GM19035 (cell line): ENCODE measurements at regions not wholly inside any gene's neighbourhood (a gene's known extent, or its start where the extent isn't known, plus 50 kb on each side); places are given as distances from the start of the nearest gene placed in this dataset.

Experiments used
- ATAC-seq: cut with Tn5 transposase; IDR thresholded peaks from one replicate; pipeline ENCODE4 v1.9.1; 2021; ENCODE audit not compliant: unreplicated experiment

- no peak for ATAC-seq
These were observed 444.1 kb downstream of the IPO8 start for GRCh38 chr12:30251546-30251945.

- no peak for ATAC-seq
These were observed 452.2 kb downstream of the IPO8 start for GRCh38 chr12:30243426-30243825.

GRCh38 chr12:30219047-30219446 is 435.3 kb upstream of the TMTC1 start:
- ATAC-seq = no peak

- ATAC-seq = no peak
These were observed 434.3 kb upstream of the TMTC1 start for GRCh38 chr12:30218073-30218472.

GRCh38 chr12:30213166-30213565 is 429.4 kb upstream of the TMTC1 start:
- ATAC-seq = no peak

GRCh38 chr12:30211743-30212142 is 428.0 kb upstream of the TMTC1 start:
- no peak for ATAC-seq

- ATAC-seq = no peak
These were observed 420.2 kb upstream of the TMTC1 start for GRCh38 chr12:30203981-30204380.

- ATAC-seq = no peak
These were observed 418.9 kb upstream of the TMTC1 start for GRCh38 chr12:30202521-30203254.

- no peak for ATAC-seq
These were observed 417.8 kb upstream of the TMTC1 start for GRCh38 chr12:30201301-30202160.

GRCh38 chr12:30200864-30201263 is 417.1 kb upstream of the TMTC1 start:
- no peak for ATAC-seq

GRCh38 chr12:30197392-30198057 is 413.8 kb upstream of the TMTC1 start:
- ATAC-seq = no peak

GRCh38 chr12:30191696-30192455 is 408.1 kb upstream of the TMTC1 start:
- no peak for ATAC-seq

GRCh38 chr12:30188602-30189326 is 405.0 kb upstream of the TMTC1 start:
- ATAC-seq = no peak

- ATAC-seq = no peak
These were observed 403.7 kb upstream of the TMTC1 start for GRCh38 chr12:30187426-30187825.

GRCh38 chr12:30181334-30181733 is 397.6 kb upstream of the TMTC1 start:
- ATAC-seq = no peak

GRCh38 chr12:30180602-30181001 is 396.9 kb upstream of the TMTC1 start:
- no peak for ATAC-seq

- ATAC-seq = no peak
These were observed 395.2 kb upstream of the TMTC1 start for GRCh38 chr12:30178916-30179315.

GRCh38 chr12:30169839-30170591 is 386.3 kb upstream of the TMTC1 start:
- ATAC-seq = no peak

GRCh38 chr12:30166006-30166795 is 382.5 kb upstream of the TMTC1 start:
- no peak for ATAC-seq
